ENCODE measurements at regions not wholly inside any gene's neighbourhood (a gene's known extent, or its start where the extent isn't known, plus 50 kb on each side); places are given as distances from the start of the nearest gene placed in this dataset.

DNA sequence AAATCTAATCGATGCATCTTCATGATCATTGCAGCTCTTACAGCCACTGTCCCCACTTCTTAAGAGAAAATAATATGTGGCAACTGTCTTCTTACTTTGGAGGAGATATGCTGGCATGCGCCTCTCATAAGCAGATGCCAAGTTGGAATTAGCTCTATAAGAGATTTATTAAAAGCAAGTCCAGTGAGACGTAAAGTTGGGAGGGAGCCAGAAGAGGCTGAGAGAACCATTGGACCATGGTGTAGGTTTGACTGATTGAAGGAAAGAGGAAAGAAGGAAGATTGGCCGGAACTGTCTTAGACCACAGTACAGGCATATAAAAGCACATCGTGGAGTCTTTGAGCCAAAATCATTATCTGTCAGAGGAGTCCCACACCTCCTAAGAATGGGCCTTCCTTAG lies 265.7 kb upstream of the ZC3H15 start:
- DNase-seq (ENCODE audit: low read depth, low spot score), result no peak
- in situ Hi-C loops (cut with HindIII; ENCODE audit: low sequenced_read_pairs), result no loop called here
- no peak for TF ChIP-seq CTCF (IDR thresholded peaks at IDR 0.05; ENCODE audit: low read depth, low read length)
- H3K4me3 ChIP-seq (ENCODE audit: low read depth, low read length), result no peak overlapping the region

GRCh38 chr2:186229265-186229664 lies 256.8 kb upstream of the ZC3H15 start:
- in situ Hi-C loops (cut with HindIII; ENCODE audit: low sequenced_read_pairs), result no loop called here
- TF ChIP-seq CTCF (IDR thresholded peaks at IDR 0.05; ENCODE audit: low read depth, low read length), result no peak
- DNase-seq (ENCODE audit: low read depth, low spot score), result no peak
- H3K4me3 ChIP-seq (ENCODE audit: low read depth, low read length), result no peak overlapping the region

DNA sequence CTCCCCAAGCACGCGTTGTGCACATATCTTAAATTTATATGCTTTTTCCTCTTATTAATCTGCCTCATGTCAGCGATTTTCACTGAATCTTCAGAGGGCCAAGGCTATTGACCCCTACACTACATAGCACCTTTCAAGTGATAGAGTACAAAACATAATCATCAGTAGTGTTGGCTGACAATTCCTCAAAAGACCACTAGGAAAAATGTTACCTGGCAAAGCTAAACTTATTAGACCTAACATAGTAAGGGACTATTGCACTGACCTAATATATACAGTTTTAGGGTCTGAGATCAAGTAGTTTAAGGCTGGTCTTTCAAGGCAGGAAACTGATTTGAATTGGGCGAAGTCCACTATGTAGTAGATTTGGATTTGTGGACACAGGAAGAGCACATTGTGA lies 244.2 kb upstream of the ZC3H15 start:
- TF ChIP-seq CTCF (IDR thresholded peaks at IDR 0.05; ENCODE audit: low read depth, low read length), result no peak
- in situ Hi-C loops (cut with HindIII; ENCODE audit: low sequenced_read_pairs), result no loop called here
- DNase-seq (ENCODE audit: low read depth, low spot score), result no peak
- H3K4me3 ChIP-seq (ENCODE audit: low read depth, low read length), result no peak overlapping the region

GRCh38 chr2:186254759-186255158 lies 231.3 kb upstream of the ZC3H15 start:
- DNase-seq (ENCODE audit: low read depth, low spot score), result no peak
- no peak for TF ChIP-seq CTCF (IDR thresholded peaks at IDR 0.05; ENCODE audit: low read depth, low read length)
- in situ Hi-C loops (cut with HindIII; ENCODE audit: low sequenced_read_pairs), result no loop called here
- H3K4me3 ChIP-seq (ENCODE audit: low read depth, low read length), result no peak overlapping the region

DNA sequence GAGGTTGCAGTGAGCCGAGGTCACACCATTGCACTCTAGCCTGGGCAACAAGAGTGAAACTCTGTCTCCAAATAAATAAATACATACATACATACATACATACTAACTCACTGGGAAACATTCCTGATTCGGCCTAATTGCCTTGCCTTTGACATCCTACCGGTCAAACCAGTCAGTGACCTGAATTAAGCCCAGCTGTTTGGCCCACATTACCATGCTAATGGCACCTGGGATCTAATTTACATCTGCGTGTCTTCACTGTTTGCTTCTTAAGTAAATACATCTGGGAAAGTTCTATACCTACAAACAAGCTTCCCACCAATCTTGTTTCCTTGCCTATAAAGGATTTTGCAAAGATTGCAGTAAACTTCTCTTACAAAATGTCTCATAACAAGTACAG lies 230.2 kb upstream of the ZC3H15 start:
- in situ Hi-C loops (cut with HindIII; ENCODE audit: low sequenced_read_pairs), result no loop called here
- DNase-seq (ENCODE audit: low read depth, low spot score), result no peak
- no peak for TF ChIP-seq CTCF (IDR thresholded peaks at IDR 0.05; ENCODE audit: low read depth, low read length)
- H3K4me3 ChIP-seq (ENCODE audit: low read depth, low read length), result no peak overlapping the region

DNA sequence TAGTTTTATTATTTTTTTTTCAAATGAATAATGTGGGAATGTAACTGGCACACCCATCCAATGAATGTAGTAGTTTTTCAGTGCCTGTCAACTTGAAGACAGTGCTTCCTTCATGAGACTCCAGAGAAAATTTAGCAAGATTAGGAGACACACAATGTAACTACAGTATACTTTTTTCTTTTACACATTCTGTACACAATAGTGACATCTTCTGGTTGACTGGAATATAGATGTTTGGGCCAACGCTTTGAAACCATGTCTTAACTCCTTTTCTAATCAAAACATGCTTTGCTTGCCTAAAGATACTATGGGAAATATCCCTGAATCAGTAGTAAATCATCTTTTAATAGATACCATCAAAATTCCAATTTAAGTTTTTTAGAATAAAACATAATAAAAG lies 229.5 kb upstream of the ZC3H15 start:
- in situ Hi-C loops (cut with HindIII; ENCODE audit: low sequenced_read_pairs), result no loop called here
- DNase-seq (ENCODE audit: low read depth, low spot score), result peak; percentile 65
- H3K4me3 ChIP-seq (ENCODE audit: low read depth, low read length), result no peak overlapping the region
- TF ChIP-seq CTCF (IDR thresholded peaks at IDR 0.05; ENCODE audit: low read depth, low read length), result peak; percentile 55

DNA sequence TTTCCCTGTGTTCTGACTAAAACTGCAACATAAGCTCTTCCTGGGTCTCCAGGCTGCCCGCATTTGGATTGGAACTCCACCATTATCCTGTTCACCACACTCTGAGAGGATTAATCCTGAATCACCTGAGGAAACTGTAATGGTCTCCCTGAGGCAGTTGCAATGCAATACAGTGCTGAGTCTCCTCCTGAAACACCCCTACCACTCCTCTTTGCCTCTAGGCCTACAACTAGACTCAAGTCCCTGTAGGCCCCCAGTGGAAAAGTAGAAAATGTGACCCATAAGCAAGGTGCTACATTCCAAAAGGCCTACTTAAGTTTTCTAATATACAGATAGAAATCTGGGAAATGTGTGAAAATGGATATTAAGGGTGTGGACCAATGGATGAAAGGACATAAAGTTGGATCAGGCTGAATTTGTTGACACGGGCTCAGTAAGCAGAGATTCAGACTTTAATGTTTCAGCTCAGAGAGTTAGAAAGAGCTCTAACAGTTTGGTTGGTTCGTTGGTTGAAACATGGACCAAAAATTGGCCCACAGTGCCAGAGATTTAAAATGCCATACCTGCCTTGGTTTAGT lies 222.3 kb upstream of the ZC3H15 start:
- DNase-seq (ENCODE audit: low read depth, low spot score), result no peak
- in situ Hi-C loops (cut with HindIII; ENCODE audit: low sequenced_read_pairs), result no loop called here
- H3K4me3 ChIP-seq (ENCODE audit: low read depth, low read length), result no peak overlapping the region
- TF ChIP-seq CTCF (IDR thresholded peaks at IDR 0.05; ENCODE audit: low read depth, low read length), result no peak
